Skeletal muscle tissue (tissue), 3 donors: ENCODE measurements at regions not wholly inside any gene's neighbourhood (a gene's known extent, or its start where the extent isn't known, plus 50 kb on each side); places are given as distances from the start of the nearest gene placed in this dataset.

Experiments
- H3K27ac ChIP-seq: one replicate; pipeline ENCODE4 v1.7.0; 2013; ENCODE audit warnings: mild to moderate bottlenecking, low read depth, low read length, inconsistent platforms
- H3K27me3 ChIP-seq, 3 donors: one replicate each; pipeline ENCODE4 v1.7.0; 2013; ENCODE audit warnings: low read length in 3 of 3; ENCODE audit not compliant: control insufficient read depth in 3 of 3, insufficient read depth in 3 of 3
- H3K36me3 ChIP-seq, 3 donors: one replicate each; pipeline ENCODE4 v1.7.0; 2013; ENCODE audit warnings: low read length in 3 of 3; ENCODE audit not compliant: control insufficient read depth in 3 of 3, insufficient read depth in 3 of 3
- H3K4me1 ChIP-seq, 3 donors: one replicate each; pipeline ENCODE4 v1.7.0; 2013; ENCODE audit warnings: low read length in 3 of 3, mild to moderate bottlenecking in 3 of 3; ENCODE audit not compliant: control insufficient read depth in 3 of 3, insufficient read depth in 3 of 3
- H3K4me3 ChIP-seq, 3 donors: one replicate each; pipeline ENCODE4 v1.7.0; 2013; ENCODE audit warnings: low read length in 3 of 3
- H3K9ac ChIP-seq, 3 donors: one replicate each; pipeline ENCODE4 v1.7.0; 2013; ENCODE audit warnings: low read length in 3 of 3, mild to moderate bottlenecking in 3 of 3, moderate library complexity in 2 of 3, low read depth in 1 of 3
- H3K9me3 ChIP-seq, 3 donors: one replicate each; pipeline ENCODE4 v1.7.0; 2013; ENCODE audit warnings: low read length in 3 of 3; ENCODE audit not compliant: control insufficient read depth in 3 of 3
- donor health status: Osteomylitis.

GRCh38 chr10:113350311-113351040 is 202.4 kb upstream of the HABP2 start:
- no peaks in the 10 kb centered on the region for H3K36me3 ChIP-seq
- peaks cover 5 to 11% (median 6%) of the 10 kb centered on the region in 3 donors for H3K4me1 ChIP-seq
- H3K4me3 ChIP-seq, result no peak overlapping the region
- H3K9me3 ChIP-seq, result no peaks in the 10 kb centered on the region
- H3K9ac ChIP-seq, result no peak overlapping the region
- no peak overlapping the region for H3K27ac ChIP-seq
- H3K27me3 ChIP-seq, result no peaks in the 10 kb centered on the region

GRCh38 chr10:113354711-113355110 is 198.1 kb upstream of the HABP2 start:
- no peaks in the 10 kb centered on the region for H3K36me3 ChIP-seq
- H3K4me1 ChIP-seq, result no peaks in the 10 kb centered on the region
- H3K9me3 ChIP-seq, result no peaks in the 10 kb centered on the region
- H3K9ac ChIP-seq, result no peak overlapping the region
- H3K27me3 ChIP-seq, result peaks cover 0 to 3% (median 0%) of the 10 kb centered on the region in 3 donors
- no peak overlapping the region for H3K4me3 ChIP-seq
- no peak overlapping the region for H3K27ac ChIP-seq

- H3K4me1 ChIP-seq, result no peaks in the 10 kb centered on the region
- H3K27ac ChIP-seq, result no peak overlapping the region
- H3K9me3 ChIP-seq, result no peaks in the 10 kb centered on the region
- H3K27me3 ChIP-seq, result peaks cover 0 to 3% (median 0%) of the 10 kb centered on the region in 3 donors
- H3K9ac ChIP-seq, result no peak overlapping the region
- no peak overlapping the region for H3K4me3 ChIP-seq
- H3K36me3 ChIP-seq, result no peaks in the 10 kb centered on the region
Measured at GRCh38 chr10:113356794-113357680, 195.8 kb upstream of the HABP2 start.

- H3K9me3 ChIP-seq, result no peaks in the 10 kb centered on the region
- H3K9ac ChIP-seq, result no peak overlapping the region
- H3K27me3 ChIP-seq, result peaks cover 0 to 3% (median 0%) of the 10 kb centered on the region in 3 donors
- no peak overlapping the region for H3K4me3 ChIP-seq
- no peaks in the 10 kb centered on the region for H3K36me3 ChIP-seq
- no peaks in the 10 kb centered on the region for H3K4me1 ChIP-seq
- no peak overlapping the region for H3K27ac ChIP-seq
Measured at GRCh38 chr10:113357681-113358300, 195.1 kb upstream of the HABP2 start.

- no peak overlapping the region for H3K9ac ChIP-seq
- no peak overlapping the region for H3K27ac ChIP-seq
- H3K36me3 ChIP-seq, result no peaks in the 10 kb centered on the region
- H3K27me3 ChIP-seq, result peaks cover 0 to 6% (median 0%) of the 10 kb centered on the region in 3 donors
- H3K4me3 ChIP-seq, result no peak overlapping the region
- H3K4me1 ChIP-seq, result no peaks in the 10 kb centered on the region
- no peaks in the 10 kb centered on the region for H3K9me3 ChIP-seq
Measured at GRCh38 chr10:113359655-113360054, 193.2 kb upstream of the HABP2 start.

GRCh38 chr10:113360870-113361269 is 192.0 kb upstream of the HABP2 start:
- H3K9me3 ChIP-seq, result no peaks in the 10 kb centered on the region
- no peaks in the 10 kb centered on the region for H3K4me1 ChIP-seq

GRCh38 chr10:113362645-113363091 is 190.2 kb upstream of the HABP2 start:
- Histone ChIP-seq H3K9ac (no peak overlapping the region), H3K36me3 (no peaks in the 10 kb centered on the region), H3K4me3 (no peak overlapping the region), H3K27me3 (peaks cover 0 to 5% (median 0%) of the 10 kb centered on the region in 3 donors), H3K9me3 (no peaks in the 10 kb centered on the region), H3K4me1 (no peaks in the 10 kb centered on the region), H3K27ac (no peak overlapping the region)

More at GRCh38 chr10:113360870-113361269, 192.0 kb upstream of the HABP2 start:
- H3K27ac ChIP-seq, result no peak overlapping the region
- H3K36me3 ChIP-seq, result no peaks in the 10 kb centered on the region
- H3K4me3 ChIP-seq, result no peak overlapping the region
- peaks cover 0 to 6% (median 0%) of the 10 kb centered on the region in 3 donors for H3K27me3 ChIP-seq
- no peak overlapping the region for H3K9ac ChIP-seq

GRCh38 chr10:113364227-113364626 is 188.6 kb upstream of the HABP2 start:
- Histone ChIP-seq H3K36me3 (no peaks in the 10 kb centered on the region), H3K9ac (no peak overlapping the region), H3K9me3 (no peaks in the 10 kb centered on the region), H3K27ac (no peak overlapping the region), H3K27me3 (peaks cover 0 to 3% (median 0%) of the 10 kb centered on the region in 3 donors), H3K4me1 (no peaks in the 10 kb centered on the region), H3K4me3 (no peak overlapping the region)

- H3K36me3 ChIP-seq, result no peaks in the 10 kb centered on the region
- no peaks in the 10 kb centered on the region for H3K4me1 ChIP-seq
- H3K27ac ChIP-seq, result no peak overlapping the region
- no peak overlapping the region for H3K9ac ChIP-seq
- H3K9me3 ChIP-seq, result no peaks in the 10 kb centered on the region
- H3K27me3 ChIP-seq, result no peaks in the 10 kb centered on the region
- no peak overlapping the region for H3K4me3 ChIP-seq
Measured at GRCh38 chr10:113368666-113369364, 184.0 kb upstream of the HABP2 start.
